Trophoblast cell (in vitro differentiated cells and primary cell): ENCODE measurements at regions not wholly inside any gene's neighbourhood (a gene's known extent, or its start where the extent isn't known, plus 50 kb on each side); places are given as distances from the start of the nearest gene placed in this dataset.

ENCODE experiments used
- DNase-seq, 2 donors: peaks; one replicate each; pipeline ENCODE4 v3.0.0-alpha.2; 2016
- H2AFZ ChIP-seq: 2 replicates; pipeline ENCODE4 v1.6.1; 2013; ENCODE audit warnings: low read length, moderate library complexity, mild to moderate bottlenecking; ENCODE audit not compliant: insufficient read depth, poor library complexity
- H2AK5ac ChIP-seq: 2 replicates; pipeline ENCODE4 v1.6.1; 2013; ENCODE audit warnings: mild to moderate bottlenecking, low read length
- H2BK120ac ChIP-seq: 2 replicates; pipeline ENCODE4 v1.6.1; 2013; ENCODE audit warnings: low read length, mild to moderate bottlenecking, moderate library complexity; ENCODE audit not compliant: insufficient read depth, poor library complexity
- H2BK12ac ChIP-seq: 2 replicates; pipeline ENCODE4 v1.6.1; 2013; ENCODE audit warnings: mild to moderate bottlenecking, low read length, moderate library complexity
- H2BK5ac ChIP-seq: 2 replicates; pipeline ENCODE4 v1.6.1; 2013; ENCODE audit warnings: low read length, low read depth, moderate library complexity, mild to moderate bottlenecking; ENCODE audit not compliant: poor library complexity
- H3K14ac ChIP-seq: 2 replicates; pipeline ENCODE4 v1.6.1; 2013; ENCODE audit warnings: mild to moderate bottlenecking, low read length
- H3K18ac ChIP-seq: 2 replicates; pipeline ENCODE4 v1.6.1; 2013; ENCODE audit warnings: mild to moderate bottlenecking, low read length
- H3K23ac ChIP-seq: 2 replicates; pipeline ENCODE4 v1.6.1; 2013; ENCODE audit warnings: low read length
- H3K27ac ChIP-seq: 2 replicates; pipeline ENCODE4 v1.5.1; 2013; ENCODE audit warnings: low read depth, mild to moderate bottlenecking, inconsistent platforms, low read length, moderate library complexity
- H3K27me3 ChIP-seq: 2 replicates; pipeline ENCODE4 v1.6.1; 2013; ENCODE audit warnings: inconsistent platforms, mild to moderate bottlenecking, low read length, moderate library complexity; ENCODE audit not compliant: insufficient read depth
- H3K36me3 ChIP-seq, 2 experiments: 1 replicate in 1 of 2; 2 replicates in 1 of 2; pipeline ENCODE4 v1.6.1; 2013; ENCODE audit warnings: low read length in 2 of 2, mild to moderate bottlenecking in 2 of 2, moderate library complexity in 1 of 2; ENCODE audit not compliant: insufficient read depth in 2 of 2, control insufficient read depth in 1 of 2
- H3K4ac ChIP-seq: 2 replicates; pipeline ENCODE4 v1.6.1; 2013; ENCODE audit warnings: low read depth, mild to moderate bottlenecking, low read length, moderate library complexity
- H3K4me1 ChIP-seq, 2 experiments: 1 replicate in 1 of 2; 2 replicates in 1 of 2; pipeline ENCODE4 v1.6.1; 2013; ENCODE audit warnings: low read length in 2 of 2, mild to moderate bottlenecking in 2 of 2, moderate library complexity in 1 of 2; ENCODE audit not compliant: insufficient read depth in 2 of 2, control insufficient read depth in 1 of 2
- H3K4me2 ChIP-seq: 2 replicates; pipeline ENCODE4 v1.6.1; 2013; ENCODE audit warnings: inconsistent platforms, mild to moderate bottlenecking, low read length, moderate library complexity
- H3K4me3 ChIP-seq: 2 replicates; pipeline ENCODE4 v1.5.1; 2013; ENCODE audit warnings: mild to moderate bottlenecking, low read depth, low read length, inconsistent platforms
- H3K79me1 ChIP-seq: one replicate; pipeline ENCODE4 v1.6.1; 2013; ENCODE audit warnings: low read length
- H3K79me2 ChIP-seq: 2 replicates; pipeline ENCODE4 v1.6.1; 2013; ENCODE audit warnings: low read length, mild to moderate bottlenecking; ENCODE audit not compliant: control insufficient read depth, insufficient read depth, poor library complexity
- H3K9ac ChIP-seq: 2 replicates; pipeline ENCODE4 v1.6.1; 2013; ENCODE audit warnings: mild to moderate bottlenecking, low read length
- H3K9me3 ChIP-seq: 2 replicates; pipeline ENCODE4 v1.6.1; 2013; ENCODE audit warnings: low read depth, mild to moderate bottlenecking, control low read depth, inconsistent platforms, low read length; ENCODE audit not compliant: insufficient read depth
- H4K12ac ChIP-seq: 2 replicates; pipeline ENCODE4 v1.6.1; 2013; ENCODE audit warnings: low read depth, mild to moderate bottlenecking, low read length, moderate library complexity
- H4K8ac ChIP-seq: 2 replicates; pipeline ENCODE4 v1.6.1; 2013; ENCODE audit warnings: low read depth, mild to moderate bottlenecking, low read length, moderate library complexity
- H4K91ac ChIP-seq: one replicate; pipeline ENCODE4 v1.6.1; 2013; ENCODE audit warnings: low read depth, mild to moderate bottlenecking, low read length, moderate library complexity
- WGBS: extraction: QIAGEN DNeasy Blood & Tissue Kit; methylation state at CpG from one replicate; pipeline ENCODE4 v1.1.7; 2013; ENCODE audit warnings: missing lambda C conversion rate; ENCODE audit not compliant: insufficient read length, insufficient coverage; ENCODE audit errors: extremely low coverage; 5-methylcytosine and 5-hydroxymethylcytosine counted together

DNA sequence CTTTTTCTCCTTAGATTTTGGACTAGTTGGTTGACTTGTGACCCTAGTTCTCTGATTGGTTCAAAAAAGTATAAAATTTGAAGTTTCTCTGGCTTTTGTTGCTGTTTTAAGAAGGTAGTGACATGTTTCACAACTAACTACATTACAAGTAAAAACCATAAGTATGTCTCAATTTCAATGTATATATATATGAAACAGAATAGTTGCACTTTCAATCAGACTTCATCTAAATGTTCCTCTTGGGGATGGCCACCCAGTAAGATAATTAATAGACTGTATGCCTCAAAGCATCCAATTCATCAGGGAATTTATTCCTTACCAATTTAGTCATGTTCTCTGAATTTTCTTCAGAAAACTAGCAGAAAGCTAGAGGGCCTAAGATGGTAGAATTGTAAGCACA is 259.7 kb downstream of the RPRM start:
- H2BK12ac ChIP-seq, result no peak overlapping the region
- no peak overlapping the region for H2BK120ac ChIP-seq
- H3K79me1 ChIP-seq, result no peaks in the 10 kb centered on the region
- no peaks in the 10 kb centered on the region for H3K4me1 ChIP-seq
- H3K27me3 ChIP-seq, result no peaks in the 10 kb centered on the region
- H3K4me3 ChIP-seq, result no peak overlapping the region
- no peak overlapping the region for H3K4ac ChIP-seq
- peaks cover 3% of the 10 kb centered on the region for H3K9me3 ChIP-seq
- H4K91ac ChIP-seq, result no peak overlapping the region
- DNase-seq, result no peak
- no peak overlapping the region for H3K9ac ChIP-seq
- no peaks in the 10 kb centered on the region for H3K79me2 ChIP-seq
- H2AFZ ChIP-seq, result no peak overlapping the region
- H3K14ac ChIP-seq, result no peak overlapping the region
- no peak overlapping the region for H2BK5ac ChIP-seq
- no peak overlapping the region for H3K23ac ChIP-seq
- no peaks in the 10 kb centered on the region for H3K36me3 ChIP-seq
- no peak overlapping the region for H2AK5ac ChIP-seq
- H3K18ac ChIP-seq, result no peak overlapping the region
- H3K27ac ChIP-seq, result no peak overlapping the region
- no peak overlapping the region for H3K4me2 ChIP-seq
- H4K8ac ChIP-seq, result no peak overlapping the region
- no peak overlapping the region for H4K12ac ChIP-seq

DNA sequence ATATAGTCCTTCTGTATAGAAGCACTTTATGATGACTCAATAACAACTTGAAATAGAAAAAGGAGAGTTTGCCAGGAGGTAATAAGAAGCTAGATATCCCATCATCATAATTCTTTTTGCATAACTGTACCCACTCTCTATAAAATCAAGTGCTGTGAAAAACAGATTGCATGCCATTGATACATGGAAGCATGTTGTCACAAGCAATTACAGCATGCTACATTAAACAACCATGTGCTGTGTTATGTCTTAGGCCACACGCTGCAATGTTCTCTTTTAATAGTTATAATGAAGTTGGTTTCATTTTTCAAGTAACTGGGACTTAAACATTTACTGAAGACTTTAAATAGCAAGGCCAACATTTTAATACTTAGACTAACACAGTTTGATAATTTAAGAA is 264.2 kb downstream of the RPRM start:
- Histone ChIP-seq H3K79me1 (no peaks in the 10 kb centered on the region), H3K18ac (no peak overlapping the region), H3K27me3 (no peaks in the 10 kb centered on the region), H3K79me2 (no peaks in the 10 kb centered on the region), H3K23ac (no peak overlapping the region), H2BK5ac (no peak overlapping the region), H2BK12ac (no peak overlapping the region), H4K12ac (no peak overlapping the region), H2BK120ac (no peak overlapping the region), H2AK5ac (no peak overlapping the region), H3K4ac (no peak overlapping the region), H4K91ac (no peak overlapping the region), H2AFZ (no peak overlapping the region), H3K4me2 (no peak overlapping the region), H3K4me3 (no peak overlapping the region), H3K14ac (no peak overlapping the region), H3K4me1 (peaks cover 0 to 3% of the 10 kb centered on the region in 2 experiments), H3K9me3 (no peaks in the 10 kb centered on the region), H3K27ac (no peak overlapping the region), H3K9ac (no peak overlapping the region), H4K8ac (no peak overlapping the region), H3K36me3 (no peaks in the 10 kb centered on the region)
- no peak for DNase-seq
- no CpG with 5 or more reads among the region's 1 CpG for WGBS

DNA sequence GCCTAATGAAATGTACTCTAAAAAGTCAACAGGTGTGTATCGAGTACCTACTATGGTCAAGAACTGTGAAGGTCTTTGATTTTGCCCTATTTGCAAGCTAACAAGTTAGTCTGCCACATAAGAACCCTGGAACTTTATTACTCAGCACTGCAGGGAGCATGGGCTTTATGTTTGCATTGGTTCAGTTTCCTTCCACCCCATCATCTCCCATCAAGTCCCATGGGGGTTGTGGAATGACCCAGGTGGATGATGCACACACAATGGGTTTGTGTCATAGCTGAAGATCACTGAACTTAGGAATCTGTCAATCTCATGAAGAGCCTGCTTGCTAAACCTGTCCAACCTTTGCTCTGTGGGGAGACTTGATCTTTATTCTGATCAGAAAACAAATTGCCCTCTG is 265.5 kb downstream of the RPRM start:
- peaks cover 0 to 3% of the 10 kb centered on the region in 2 experiments for H3K4me1 ChIP-seq
- H4K91ac ChIP-seq, result no peak overlapping the region
- H3K14ac ChIP-seq, result no peak overlapping the region
- DNase-seq, result no peak
- no peaks in the 10 kb centered on the region for H3K79me1 ChIP-seq
- no peaks in the 10 kb centered on the region for H3K27me3 ChIP-seq
- no peaks in the 10 kb centered on the region for H3K36me3 ChIP-seq
- no peak overlapping the region for H3K18ac ChIP-seq
- no peak overlapping the region for H2BK120ac ChIP-seq
- H3K23ac ChIP-seq, result peak overlapping the region; percentile 58
- no peak overlapping the region for H2AK5ac ChIP-seq
- H3K27ac ChIP-seq, result no peak overlapping the region
- no peaks in the 10 kb centered on the region for H3K9me3 ChIP-seq
- H2AFZ ChIP-seq, result no peak overlapping the region
- no peaks in the 10 kb centered on the region for H3K79me2 ChIP-seq
- WGBS, result no CpG with 5 or more reads among the region's 1 CpG
- H3K4me2 ChIP-seq, result no peak overlapping the region
- no peak overlapping the region for H2BK12ac ChIP-seq
- H3K4me3 ChIP-seq, result no peak overlapping the region
- H4K12ac ChIP-seq, result no peak overlapping the region
- no peak overlapping the region for H3K9ac ChIP-seq
- no peak overlapping the region for H4K8ac ChIP-seq
- no peak overlapping the region for H3K4ac ChIP-seq
- no peak overlapping the region for H2BK5ac ChIP-seq

DNA sequence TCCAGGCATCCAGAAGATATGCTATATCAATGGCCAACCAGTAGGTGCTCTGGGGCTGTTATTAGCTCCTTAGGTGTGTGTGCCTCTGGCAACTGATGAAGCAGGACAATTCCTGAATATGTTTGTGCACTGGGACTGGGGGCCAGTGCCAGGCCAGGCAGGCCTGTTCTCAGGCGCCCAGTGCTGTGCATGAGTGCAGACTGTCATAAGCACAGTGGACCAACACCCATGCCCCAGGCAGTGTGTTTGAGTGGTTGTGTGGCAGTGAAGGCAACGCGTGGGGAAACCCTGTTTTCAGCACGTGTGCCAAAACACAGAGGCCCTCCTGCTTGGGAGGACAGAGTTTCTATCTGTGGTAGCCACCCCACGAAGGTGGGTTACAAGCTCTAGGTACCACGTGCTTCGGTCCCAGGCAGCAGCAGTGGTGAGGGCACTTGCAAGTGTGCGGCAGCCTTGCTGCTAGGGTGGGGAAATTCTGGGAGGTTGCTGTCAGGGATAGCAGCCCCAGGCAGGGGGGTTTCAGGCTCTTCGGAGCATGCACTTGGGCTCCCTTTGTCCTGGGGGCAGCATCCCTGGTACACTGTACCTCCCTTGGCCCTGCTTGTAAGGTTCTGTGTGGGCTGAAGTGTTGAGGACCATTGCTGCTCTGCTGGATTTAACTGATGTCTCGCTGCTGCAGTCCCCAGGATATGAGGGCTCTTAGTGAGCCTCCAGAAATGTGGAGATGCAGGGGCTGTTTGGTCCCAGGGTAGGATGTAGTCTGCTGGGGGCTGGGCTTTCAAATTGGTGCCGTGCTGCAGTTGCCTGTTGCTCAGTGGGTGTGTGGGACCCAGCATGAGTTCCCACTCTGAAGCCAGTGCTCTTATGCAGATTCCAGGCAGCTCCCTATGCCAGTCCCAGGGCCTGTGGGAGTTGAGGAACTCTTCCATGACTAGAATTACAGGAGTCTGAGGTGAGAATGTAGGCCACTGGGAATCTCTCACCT is 280.9 kb downstream of the RPRM start:
- Histone ChIP-seq H3K79me2 (no peaks in the 10 kb centered on the region), H2BK120ac (no peak overlapping the region), H2AK5ac (no peak overlapping the region), H3K9me3 (no peaks in the 10 kb centered on the region), H3K36me3 (no peaks in the 10 kb centered on the region), H4K8ac (no peak overlapping the region), H3K4ac (no peak overlapping the region), H3K4me2 (no peak overlapping the region), H3K4me3 (no peak overlapping the region), H3K27me3 (no peaks in the 10 kb centered on the region), H3K18ac (no peak overlapping the region), H2BK12ac (no peak overlapping the region), H3K23ac (no peak overlapping the region), H3K9ac (no peak overlapping the region), H4K12ac (no peak overlapping the region), H4K91ac (no peak overlapping the region), H3K14ac (no peak overlapping the region), H2AFZ (no peak overlapping the region), H3K4me1 (no peaks in the 10 kb centered on the region), H3K79me1 (no peaks in the 10 kb centered on the region), H2BK5ac (no peak overlapping the region), H3K27ac (no peak overlapping the region)
- peak in 1 of 2 donors; percentile 7 for DNase-seq
- no CpG with 5 or more reads among the region's 11 CpGs for WGBS
